Activated CD4-positive, alpha-beta T cell treated with anti-CD3 and anti-CD28 coated beads, Interleukin-2, amount 50 U/mL, for 16 hours (primary cell): ENCODE measurements at regions not wholly inside any gene's neighbourhood (a gene's known extent, or its start where the extent isn't known, plus 50 kb on each side); places are given as distances from the start of the nearest gene placed in this dataset.

Experiments used
- DNase-seq: peaks from one replicate; pipeline ENCODE4 v3.0.0-alpha.2; 2020

- DNase-seq, result no peak
These were observed 110.5 kb upstream of the EEF1E1 start for GRCh38 chr6:8212720-8213434.

- no peak for DNase-seq
These were observed 105.5 kb upstream of the EEF1E1 start for GRCh38 chr6:8207869-8208191.

GRCh38 chr6:8207191-8207868, 105.0 kb upstream of the EEF1E1 start:
- DNase-seq, result no peak

GRCh38 chr6:8203337-8203736, 101.0 kb upstream of the EEF1E1 start:
- no peak for DNase-seq

GRCh38 chr6:8201679-8202078, 99.3 kb upstream of the EEF1E1 start:
- DNase-seq, result no peak

DNA sequence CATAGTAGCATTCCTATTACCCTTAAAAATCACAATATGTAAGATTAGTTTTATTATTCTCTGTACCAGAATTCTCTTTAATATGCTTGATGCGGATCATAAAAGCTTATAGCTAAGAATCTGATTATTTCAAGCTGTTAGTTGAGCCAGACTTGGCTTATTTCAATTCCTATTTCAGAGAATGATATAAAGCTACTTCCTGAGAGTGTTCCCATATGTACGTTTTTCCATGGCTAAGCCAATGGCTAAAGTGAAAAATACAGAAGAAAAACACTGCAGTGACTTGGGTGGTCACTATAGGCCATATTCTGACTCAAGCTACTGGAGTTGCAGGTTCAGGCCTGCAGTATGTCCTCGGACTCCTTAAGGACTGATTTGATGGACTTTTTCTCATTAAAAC, 97.9 kb upstream of the EEF1E1 start:
- no peak for DNase-seq

DNA sequence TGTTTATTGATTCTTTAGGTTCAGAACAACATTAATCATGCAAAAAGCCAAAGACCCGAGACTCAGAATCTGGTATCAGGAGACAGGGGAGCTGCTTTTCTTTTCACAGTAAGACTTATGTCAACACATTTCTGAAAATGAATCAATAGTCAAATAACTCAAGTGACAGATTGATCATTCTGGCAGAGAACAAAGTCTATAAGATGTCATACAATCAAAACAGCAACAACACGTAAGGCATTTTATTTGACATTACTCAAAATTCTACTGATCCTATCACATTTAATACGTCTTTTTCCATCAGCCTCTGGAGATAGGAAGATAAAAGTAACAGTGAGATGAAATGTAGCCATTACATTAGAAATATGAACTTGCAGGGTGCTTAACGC, 93.4 kb upstream of the EEF1E1 start:
- no peak for DNase-seq

DNA sequence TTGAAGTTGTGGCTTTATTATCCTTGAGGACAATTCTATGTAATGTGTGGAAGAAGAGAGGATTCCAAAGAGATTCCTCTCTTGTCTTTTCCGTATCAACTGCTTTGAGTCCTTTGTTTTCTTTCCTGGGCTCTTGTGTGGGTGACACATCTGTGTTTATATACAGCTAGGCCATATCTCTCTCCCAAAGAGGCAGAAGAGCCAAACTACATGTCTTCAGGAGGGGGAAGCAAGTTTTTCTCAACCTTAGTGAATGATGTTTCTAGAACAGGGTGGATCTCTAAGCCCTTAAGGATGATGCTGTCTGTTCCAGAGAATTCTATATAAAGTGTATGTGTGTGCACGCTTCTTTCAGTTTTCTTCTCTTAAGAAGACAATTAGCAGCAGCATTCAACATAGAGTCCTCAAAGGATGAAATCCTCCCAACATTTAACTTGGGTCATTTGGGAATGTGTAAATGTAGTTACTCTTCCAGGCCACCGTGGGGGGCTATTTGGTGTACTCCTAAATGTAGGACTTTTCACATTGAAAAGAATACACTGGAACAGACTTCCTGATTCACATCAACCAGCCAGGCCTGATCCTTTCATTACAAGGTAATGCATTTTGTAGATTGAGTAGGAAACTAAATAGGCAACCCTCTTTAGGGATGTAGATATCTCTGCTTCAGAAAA, 92.8 kb upstream of the EEF1E1 start:
- DNase-seq, result no peak

GRCh38 chr6:8194490-8194889, 92.1 kb upstream of the EEF1E1 start:
- no peak for DNase-seq

GRCh38 chr6:8193541-8193940, 91.2 kb upstream of the EEF1E1 start:
- no peak for DNase-seq

GRCh38 chr6:8192597-8192996, 90.2 kb upstream of the EEF1E1 start:
- DNase-seq, result no peak

DNA sequence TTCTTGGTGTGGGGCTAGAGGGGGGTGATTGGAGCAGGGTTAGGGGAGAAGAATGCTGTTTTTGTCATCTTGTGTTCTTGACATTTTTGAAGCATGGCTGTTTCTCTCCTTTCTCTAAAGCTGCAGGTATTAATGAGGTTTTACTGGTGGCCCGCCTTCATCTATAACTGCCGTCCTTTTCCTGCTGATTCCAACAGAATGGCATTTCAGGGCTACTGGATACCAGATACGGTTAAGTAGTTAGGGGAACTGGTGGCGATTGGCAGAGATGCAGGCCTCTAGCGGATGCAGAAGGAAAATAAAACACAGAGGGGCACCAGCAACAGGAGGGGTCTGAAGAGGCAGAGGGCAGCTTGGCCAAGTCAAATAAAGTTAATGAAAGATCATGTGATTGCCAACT, 89.7 kb upstream of the EEF1E1 start:
- no peak for DNase-seq

GRCh38 chr6:8191629-8192028, 89.3 kb upstream of the EEF1E1 start:
- DNase-seq, result no peak

GRCh38 chr6:8187209-8187608, 84.9 kb upstream of the EEF1E1 start:
- DNase-seq, result no peak

DNA sequence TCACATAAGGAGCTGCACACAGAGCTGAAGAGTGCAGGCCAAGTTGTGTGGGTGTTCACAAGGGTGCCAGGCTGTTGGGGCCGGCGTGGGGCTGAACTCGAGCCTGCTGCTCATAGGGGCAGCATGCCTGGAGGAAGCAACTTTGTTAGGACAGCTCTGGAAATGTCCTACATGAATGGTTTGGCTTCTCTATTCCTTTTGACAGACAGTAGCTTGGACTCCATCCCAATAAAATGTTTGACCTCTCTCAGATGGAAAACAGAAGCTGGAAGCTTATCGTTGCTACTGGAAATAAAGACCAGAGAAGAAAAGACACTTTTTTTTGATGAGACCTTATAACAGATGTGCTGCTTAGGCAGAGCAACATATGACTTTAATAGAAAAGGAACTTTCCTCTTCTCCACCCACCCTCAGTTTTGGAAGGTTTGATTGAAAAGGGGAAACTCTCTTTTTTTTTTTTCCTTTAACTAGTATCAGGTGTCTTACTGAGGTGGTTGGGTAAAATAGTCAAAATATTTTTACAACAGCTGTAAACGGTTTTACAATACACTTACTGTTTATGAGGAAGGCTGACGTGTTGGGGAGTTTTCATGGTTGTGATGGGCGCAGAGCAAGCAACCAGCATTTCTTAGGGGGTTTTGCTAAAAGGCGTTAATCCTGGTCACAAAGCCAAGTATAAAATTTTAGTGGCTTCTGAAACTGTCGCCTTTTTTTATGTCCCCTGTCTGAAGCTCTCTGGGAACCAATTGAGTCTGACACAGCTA, 80.7 kb upstream of the EEF1E1 start:
- DNase-seq, result no peak

- DNase-seq, result no peak
These were observed 79.8 kb upstream of the EEF1E1 start for GRCh38 chr6:8181951-8182845.

DNA sequence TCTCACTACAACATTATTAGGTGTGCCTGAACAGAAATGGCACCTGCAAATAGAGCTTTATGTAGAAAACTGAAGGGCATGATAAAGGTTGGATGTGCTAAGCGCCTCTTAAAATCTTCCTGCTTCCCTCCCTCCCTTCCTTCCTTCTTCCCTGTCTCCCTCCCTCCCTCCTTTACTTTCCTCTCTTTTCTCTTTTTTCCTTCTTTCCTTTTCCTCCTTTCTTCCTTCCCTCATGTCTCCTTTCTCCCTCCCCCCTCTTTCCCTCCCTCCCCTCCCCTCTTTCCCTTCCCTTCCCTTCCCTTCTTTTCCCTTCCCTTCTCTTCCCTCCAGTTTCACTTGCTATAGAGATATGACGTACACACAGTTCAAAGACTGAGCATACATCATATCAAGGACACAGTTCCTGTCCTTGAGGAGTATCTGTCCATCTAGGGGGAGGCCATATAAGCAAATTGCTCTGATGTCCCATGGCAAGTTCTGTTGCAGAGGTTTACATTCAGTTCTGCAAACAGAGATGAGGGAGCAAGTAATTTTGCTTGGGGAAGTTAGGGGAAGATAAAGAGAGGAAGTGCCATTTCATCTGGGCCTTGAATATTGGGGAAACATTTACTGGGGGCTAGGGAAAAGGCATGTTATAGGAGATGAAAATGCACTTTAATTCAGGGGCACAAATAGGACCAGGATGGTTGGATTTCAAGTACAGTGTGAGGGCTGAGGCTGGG, 79.0 kb upstream of the EEF1E1 start:
- no peak for DNase-seq

- no peak for DNase-seq
These were observed 78.2 kb upstream of the EEF1E1 start for GRCh38 chr6:8180327-8181159.

GRCh38 chr6:8177721-8178120, 75.4 kb upstream of the EEF1E1 start:
- DNase-seq, result no peak

DNA sequence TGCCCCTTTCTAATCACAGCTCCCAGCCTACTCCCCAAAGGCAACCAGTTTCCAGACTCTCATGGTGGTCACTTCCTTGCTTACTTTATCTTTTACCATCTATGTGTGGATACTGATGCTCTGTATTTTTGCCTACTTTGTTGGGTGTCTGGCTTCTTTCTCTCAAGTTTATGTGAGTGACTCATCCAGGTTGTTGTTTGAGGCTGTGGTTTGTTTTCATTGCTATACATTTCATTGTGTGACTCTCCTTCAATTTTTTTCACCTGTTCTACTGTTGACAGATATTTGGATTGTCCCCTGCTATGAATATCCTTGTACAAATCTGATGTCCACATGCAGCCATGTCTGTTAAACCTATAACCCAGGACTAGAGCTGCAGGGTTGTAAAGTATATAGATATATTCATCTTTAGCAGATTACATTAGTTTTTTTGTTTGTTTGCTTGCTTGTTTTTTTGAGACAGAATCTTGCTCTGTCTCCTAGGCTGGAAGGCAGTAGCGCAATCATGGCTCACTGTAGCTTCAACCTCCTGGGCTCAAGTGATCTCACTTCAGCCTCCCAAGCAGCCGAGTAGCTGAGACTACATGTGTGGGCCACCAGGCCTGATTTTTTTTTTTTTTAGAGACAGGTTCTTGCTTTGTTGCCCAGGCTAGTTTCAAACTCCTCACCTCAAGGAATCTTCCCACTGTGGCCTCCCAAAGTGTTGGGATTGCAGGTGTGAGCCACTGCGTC, 72.9 kb upstream of the EEF1E1 start:
- DNase-seq, result no peak
